ENCODE measurements at regions not wholly inside any gene's neighbourhood (a gene's known extent, or its start where the extent isn't known, plus 50 kb on each side); places are given as distances from the start of the nearest gene placed in this dataset.

DNA sequence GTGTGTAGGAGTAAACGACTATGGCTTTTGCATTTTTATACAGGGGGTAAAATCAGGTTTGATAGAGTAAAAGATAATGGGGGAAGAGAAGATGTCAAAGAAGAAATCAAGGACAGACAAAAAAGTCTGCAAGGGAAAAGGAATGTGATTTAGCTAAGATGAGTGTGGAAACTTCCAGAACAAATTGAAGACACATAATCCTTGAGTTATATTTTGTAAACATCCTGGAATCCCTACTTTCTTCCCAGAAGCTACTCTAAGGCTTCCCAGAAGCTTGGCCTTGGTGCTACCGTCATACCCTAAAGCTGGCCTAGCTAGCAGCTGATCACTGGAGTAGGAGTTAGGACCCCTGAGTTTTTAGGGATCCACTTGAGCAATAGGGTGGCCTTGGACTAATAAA, 82.4 kb downstream of the BLID start:
- no peak overlapping the region for H3K4me3 ChIP-seq (replicated peaks; ENCODE audit: low read depth, low read length)
- no peak for DNase-seq (ENCODE audit: low read depth)
- TF ChIP-seq, protein P1, sequence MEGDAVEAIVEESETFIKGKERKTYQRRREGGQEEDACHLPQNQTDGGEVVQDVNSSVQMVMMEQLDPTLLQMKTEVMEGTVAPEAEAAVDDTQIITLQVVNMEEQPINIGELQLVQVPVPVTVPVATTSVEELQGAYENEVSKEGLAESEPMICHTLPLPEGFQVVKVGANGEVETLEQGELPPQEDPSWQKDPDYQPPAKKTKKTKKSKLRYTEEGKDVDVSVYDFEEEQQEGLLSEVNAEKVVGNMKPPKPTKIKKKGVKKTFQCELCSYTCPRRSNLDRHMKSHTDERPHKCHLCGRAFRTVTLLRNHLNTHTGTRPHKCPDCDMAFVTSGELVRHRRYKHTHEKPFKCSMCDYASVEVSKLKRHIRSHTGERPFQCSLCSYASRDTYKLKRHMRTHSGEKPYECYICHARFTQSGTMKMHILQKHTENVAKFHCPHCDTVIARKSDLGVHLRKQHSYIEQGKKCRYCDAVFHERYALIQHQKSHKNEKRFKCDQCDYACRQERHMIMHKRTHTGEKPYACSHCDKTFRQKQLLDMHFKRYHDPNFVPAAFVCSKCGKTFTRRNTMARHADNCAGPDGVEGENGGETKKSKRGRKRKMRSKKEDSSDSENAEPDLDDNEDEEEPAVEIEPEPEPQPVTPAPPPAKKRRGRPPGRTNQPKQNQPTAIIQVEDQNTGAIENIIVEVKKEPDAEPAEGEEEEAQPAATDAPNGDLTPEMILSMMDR (IDR thresholded peaks at IDR 0.05; ENCODE audit: low read length, missing control alignments): no peak

DNA sequence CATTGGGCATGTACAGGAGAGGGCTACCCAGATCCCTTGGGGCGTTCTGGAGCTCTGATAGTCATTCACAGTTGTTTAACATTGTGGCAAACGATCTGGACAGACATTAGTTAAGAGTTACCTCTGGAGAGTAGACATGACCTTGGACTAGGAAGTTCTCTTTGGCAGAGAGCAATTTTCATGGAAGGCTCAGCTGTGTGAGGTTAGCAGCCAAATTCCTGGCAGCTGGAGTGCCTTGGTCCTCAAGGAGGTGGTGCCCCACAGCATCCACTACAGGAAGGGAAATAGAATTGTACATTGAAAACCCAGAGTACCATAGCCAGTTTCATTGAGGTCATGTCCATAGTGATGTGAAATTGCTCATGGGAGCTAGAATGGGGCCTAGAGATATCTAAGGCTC, 82.8 kb downstream of the BLID start:
- no peak for DNase-seq (ENCODE audit: low read depth)
- TF ChIP-seq, protein P1 (IDR thresholded peaks at IDR 0.05; ENCODE audit: low read length, missing control alignments): no peak
- H3K4me3 ChIP-seq (replicated peaks; ENCODE audit: low read depth, low read length): no peak overlapping the region

DNA sequence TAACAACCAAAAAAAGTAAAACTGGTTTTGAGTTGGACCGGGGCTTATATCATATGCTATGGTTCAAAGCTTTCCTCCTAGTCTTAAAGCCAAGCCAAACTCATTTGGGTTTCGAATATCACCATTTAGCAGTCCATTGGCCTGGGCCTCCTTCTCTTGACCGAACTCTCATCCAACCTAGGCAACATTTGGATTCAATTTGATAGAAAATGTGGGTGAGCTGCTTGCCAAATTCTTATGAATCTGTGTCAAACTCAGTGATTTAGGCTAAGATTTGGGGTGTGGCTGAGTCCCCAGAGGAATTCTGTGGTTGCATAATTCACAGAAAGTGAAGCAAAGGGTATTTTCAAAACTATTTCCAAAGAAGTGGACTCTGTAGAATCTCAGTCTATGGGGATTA, 83.7 kb downstream of the BLID start:
- H3K4me3 ChIP-seq (replicated peaks; ENCODE audit: low read depth, low read length): no peak overlapping the region
- no peak for DNase-seq (ENCODE audit: low read depth)
- TF ChIP-seq, protein P1 (IDR thresholded peaks at IDR 0.05; ENCODE audit: low read length, missing control alignments): no peak

DNA sequence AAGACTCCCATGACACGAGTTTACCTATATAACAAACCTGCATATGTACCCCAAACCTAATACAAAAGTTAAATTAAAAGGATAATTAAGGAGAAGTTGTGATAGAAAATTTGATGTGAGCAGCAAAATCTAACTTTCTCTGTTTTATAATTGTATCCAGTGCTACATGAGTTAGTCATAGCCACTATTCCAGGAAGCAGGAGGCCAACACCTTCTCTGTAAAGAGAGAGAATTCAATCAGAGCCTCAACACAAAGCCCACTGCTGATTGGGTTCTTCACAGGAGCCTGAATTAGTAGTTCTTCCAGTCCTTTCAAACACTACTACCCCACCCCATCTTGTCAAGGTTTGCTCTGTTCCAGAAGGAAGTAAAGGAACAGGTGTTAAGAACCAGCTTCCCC, 84.2 kb downstream of the BLID start:
- TF ChIP-seq, protein P1 (IDR thresholded peaks at IDR 0.05; ENCODE audit: low read length, missing control alignments): no peak
- no peak overlapping the region for H3K4me3 ChIP-seq (replicated peaks; ENCODE audit: low read depth, low read length)
- DNase-seq (ENCODE audit: low read depth): no peak

DNA sequence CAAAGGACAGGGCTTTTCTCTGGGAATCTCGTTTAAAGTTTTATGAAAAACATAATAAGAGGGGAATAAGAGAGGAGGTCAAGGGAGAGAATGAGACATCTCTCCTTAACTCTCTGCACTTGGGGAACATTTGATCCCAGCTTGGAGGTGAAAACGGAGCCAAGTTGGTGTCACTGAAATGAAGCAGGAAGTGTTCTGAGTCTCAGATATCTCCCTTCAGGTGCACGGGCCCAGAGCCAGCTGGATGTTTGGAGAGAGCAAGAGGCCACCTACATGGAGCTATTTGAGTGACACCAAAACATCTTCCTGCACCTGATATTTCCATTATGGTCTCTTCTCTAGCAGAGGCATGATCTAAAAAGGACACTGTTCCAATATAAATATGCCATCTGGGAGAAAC, 85.7 kb downstream of the BLID start:
- H3K4me3 ChIP-seq (replicated peaks; ENCODE audit: low read depth, low read length): no peak overlapping the region
- TF ChIP-seq, protein P1 (IDR thresholded peaks at IDR 0.05; ENCODE audit: low read length, missing control alignments): no peak
- no peak for DNase-seq (ENCODE audit: low read depth)

DNA sequence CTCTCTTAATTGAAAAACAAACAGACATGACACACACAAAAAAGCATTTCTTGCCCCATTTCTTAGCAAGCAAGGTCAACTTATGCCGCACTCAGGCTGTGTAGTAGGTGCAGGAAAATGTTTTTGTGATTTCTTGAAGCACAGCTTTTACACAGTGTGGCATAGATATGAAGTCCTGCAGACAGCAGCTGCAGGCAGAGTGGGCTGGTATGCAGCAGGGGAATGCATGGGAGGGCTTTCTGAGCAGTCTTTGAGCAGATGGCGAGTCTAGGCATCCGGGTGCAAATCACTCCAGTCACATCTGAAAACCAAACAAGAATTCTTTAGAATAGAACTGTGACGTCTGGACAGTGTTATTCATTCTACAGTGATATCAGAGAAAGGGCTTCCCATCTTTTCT, 87.5 kb downstream of the BLID start:
- no peak for DNase-seq (ENCODE audit: low read depth)
- no peak overlapping the region for H3K4me3 ChIP-seq (replicated peaks; ENCODE audit: low read depth, low read length)
- TF ChIP-seq, protein P1 (IDR thresholded peaks at IDR 0.05; ENCODE audit: low read length, missing control alignments): no peak

DNA sequence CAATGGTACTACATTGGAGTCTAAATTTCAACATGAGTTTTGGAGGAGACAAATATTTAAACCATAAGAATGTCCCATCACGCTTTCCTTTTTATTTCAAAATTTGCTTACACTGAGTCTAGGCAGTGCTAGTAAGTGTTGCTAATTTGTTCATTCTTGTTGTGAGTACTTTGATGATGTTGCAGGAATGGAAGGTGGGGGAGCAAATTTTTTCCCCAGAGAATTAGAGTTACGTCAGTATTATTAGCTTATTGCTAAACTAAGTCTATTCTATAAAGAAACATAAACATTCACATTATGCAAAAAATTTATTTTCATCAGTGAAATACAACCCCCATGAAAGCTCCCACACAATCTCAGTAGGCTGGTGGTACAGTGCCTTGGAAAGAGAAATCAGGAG, 88.0 kb downstream of the BLID start:
- TF ChIP-seq, protein P1 (IDR thresholded peaks at IDR 0.05; ENCODE audit: low read length, missing control alignments): no peak
- H3K4me3 ChIP-seq (replicated peaks; ENCODE audit: low read depth, low read length): no peak overlapping the region

More for the DNA sequence above, 88.0 kb downstream of the BLID start:
- no peak for DNase-seq (ENCODE audit: low read depth)
